ENCODE measurements at regions not wholly inside any gene's neighbourhood (a gene's known extent, or its start where the extent isn't known, plus 50 kb on each side); places are given as distances from the start of the nearest gene placed in this dataset.

GRCh38 chr10:130968511-130968910 lies 343.0 kb downstream of the TCERG1L start:
- TF ChIP-seq CTCF (IDR thresholded peaks at IDR 0.05), result no peak
- TF ChIP-seq POLR2A (IDR thresholded peaks at IDR 0.05), result no peak

Data from Peyer's patch (tissue), 4 donors.